HepG2 (cell line): ENCODE measurements at regions not wholly inside any gene's neighbourhood (a gene's known extent, or its start where the extent isn't known, plus 50 kb on each side); places are given as distances from the start of the nearest gene placed in this dataset.

ENCODE experiments used
- ATAC-seq: fragments of 200-7000 bp; cut with Tn5 transposase; 3 replicates; pipeline ENCODE4 v1.9.1; 2020; ENCODE audit warnings: mild to moderate bottlenecking, moderate library complexity
- BruUV-seq: library from RNA; stranded (reverse); fragments of 400-500 nt; replicated peaks from 2 replicates; lab custom pipeline; 2021; lab: Mats Ljungman, UMichigan
- CTCF ChIA-PET: fragments of 300-600 bp; formaldehyde crosslinking; extraction: SDS; loops from one replicate; lab custom pipeline; 2021; ENCODE audit warnings: low total read pairs, inconsistent platforms, low intra/inter-chr PET ratio; lab: Yijun Ruan, JAX
- POLR2A ChIA-PET: fragments of 350-600 bp; sonication (Branson Sonifier 250); formaldehyde crosslinking; loops from one replicate; lab custom pipeline; 2020; ENCODE audit warnings: antibody characterized with exemption, inconsistent platforms; lab: Yijun Ruan, JAX
- DNase-seq: peaks from one replicate; pipeline ENCODE4 v3.0.0-alpha.2; 2015; ENCODE audit warnings: low spot score
- FAIRE-seq: peaks from 3 replicates; lab custom pipeline; 2011; peaks lifted over from hg19 to GRCh38; lab: Jason Lieb, UNC
- H2AFZ ChIP-seq: one replicate; pipeline ENCODE4 v1.6.1; 2011; ENCODE audit warnings: low read length, inconsistent platforms
- H3K27ac ChIP-seq: fragments of 300-600 bp; 3 replicates; pipeline ENCODE4 v1.8.0; 2011; ENCODE audit warnings: mixed run types, mild to moderate bottlenecking, mixed read lengths, low read length, inconsistent platforms; ENCODE audit not compliant: insufficient read depth; ENCODE audit errors: extremely low read length
- H3K27me3 ChIP-seq, 2 experiments: fragments of 200-600 bp in 1 of 2; 2 replicates in 1 of 2; 3 replicates in 1 of 2; pipeline versions ENCODE4 v1.6.0 to v1.8.0; 2011; ENCODE audit warnings: low read length in 2 of 2, mild to moderate bottlenecking in 2 of 2, moderate library complexity in 2 of 2, inconsistent platforms in 1 of 2; ENCODE audit not compliant: insufficient read depth in 2 of 2, control insufficient read depth in 1 of 2
- H3K36me3 ChIP-seq, 2 experiments: fragments of 200-600 bp in 1 of 2; replicated peaks in 1 of 2; 2 replicates in 1 of 2; 3 replicates in 1 of 2; pipeline versions ENCODE4 v1.5.1 to v1.8.0; 2011; ENCODE audit warnings: low read length in 2 of 2, inconsistent platforms in 1 of 2; ENCODE audit not compliant: insufficient read depth in 2 of 2, control insufficient read depth in 1 of 2
- H3K4me1 ChIP-seq: 2 replicates; pipeline ENCODE4 v1.5.1; 2012; ENCODE audit warnings: low read length, inconsistent platforms; ENCODE audit not compliant: insufficient read depth
- H3K4me2 ChIP-seq: 2 replicates; pipeline ENCODE4 v1.6.0; 2011; ENCODE audit warnings: low read depth, low read length, inconsistent platforms
- H3K4me3 ChIP-seq, 3 experiments: fragments of 200-600 bp in 1 of 3; sonication (generic), shearing (Covaris generic) in 1 of 3; replicated peaks in 1 of 3; 2 replicates each; pipeline ENCODE4 v1.5.1; 2011 to 2016; ENCODE audit warnings: low read length in 3 of 3, inconsistent platforms in 2 of 3, low read depth in 2 of 3, mild to moderate bottlenecking in 2 of 3, control low read depth in 1 of 3, mixed read lengths in 1 of 3; ENCODE audit not compliant: insufficient read depth in 1 of 3
- H3K79me2 ChIP-seq: one replicate; pipeline ENCODE4 v1.6.1; 2011; ENCODE audit warnings: low read length, inconsistent platforms; ENCODE audit not compliant: insufficient read depth
- H3K9ac ChIP-seq: 2 replicates; pipeline ENCODE4 v1.6.0; 2011; ENCODE audit warnings: mild to moderate bottlenecking, low read depth, low read length, inconsistent platforms; ENCODE audit not compliant: insufficient read depth
- H3K9me3 ChIP-seq: 2 replicates; pipeline ENCODE4 v1.5.1; 2012; ENCODE audit warnings: mild to moderate bottlenecking, low read length
- H4K20me1 ChIP-seq: 2 replicates; pipeline ENCODE4 v1.6.0; 2011; ENCODE audit warnings: inconsistent platforms, mild to moderate bottlenecking, low read length, moderate library complexity; ENCODE audit not compliant: insufficient read depth
- AKAP8 ChIP-seq: sonication (generic); formaldehyde crosslinking; IDR thresholded peaks from 2 replicates; pipeline ENCODE4 v1.5.1; 2020; ENCODE audit warnings: mild to moderate bottlenecking, missing genetic modification reagents
- TGIF2 ChIP-seq: IDR thresholded peaks from 2 replicates; pipeline ENCODE4 v1.6.1; 2016; ENCODE audit warnings: control low read depth, missing compliant biosample characterization
- ZBTB37 ChIP-seq: sonication (generic); formaldehyde crosslinking; IDR thresholded peaks from 2 replicates; pipeline ENCODE4 v1.4.0; 2020; ENCODE audit warnings: mild to moderate bottlenecking, missing genetic modification reagents
- ZNF34 ChIP-seq: sonication (generic); formaldehyde crosslinking; IDR thresholded peaks from 2 replicates; pipeline ENCODE4 v1.4.0; 2020; ENCODE audit warnings: mild to moderate bottlenecking, missing genetic modification reagents, borderline replicate concordance
- ZNF362 ChIP-seq: sonication (generic); formaldehyde crosslinking; IDR thresholded peaks from 2 replicates; pipeline ENCODE4 v1.4.0; 2020; ENCODE audit warnings: missing genetic modification reagents, mild to moderate bottlenecking, borderline replicate concordance
- in situ Hi-C: cut with HindIII; loops from 2 replicates; pipeline ENCODE4 v1.10.0; 2017; ENCODE audit warnings: low pct_unique_long_range_greater_than_20kb; ENCODE audit not compliant: extremely low pct_ligation_motif_present
- intact Hi-C: fragments of 100-400 bp; cut with micrococcal nuclease; formaldehyde crosslinking; loops from one replicate; pipeline ENCODE4 v1.10.0; 2022; ENCODE audit not compliant: unreplicated experiment
- TF ChIP-seq, protein P1 (sequence below): sonication (generic); formaldehyde crosslinking; IDR thresholded peaks from 2 replicates; pipeline ENCODE4 v1.4.0; 2020; ENCODE audit warnings: missing genetic modification reagents, borderline replicate concordance
- TF ChIP-seq, protein P2 (sequence below): sonication (generic); formaldehyde crosslinking; IDR thresholded peaks from 2 replicates; pipeline ENCODE4 v1.9.0; 2022; ENCODE audit warnings: low read depth, missing genetic modification reagents

DNA sequence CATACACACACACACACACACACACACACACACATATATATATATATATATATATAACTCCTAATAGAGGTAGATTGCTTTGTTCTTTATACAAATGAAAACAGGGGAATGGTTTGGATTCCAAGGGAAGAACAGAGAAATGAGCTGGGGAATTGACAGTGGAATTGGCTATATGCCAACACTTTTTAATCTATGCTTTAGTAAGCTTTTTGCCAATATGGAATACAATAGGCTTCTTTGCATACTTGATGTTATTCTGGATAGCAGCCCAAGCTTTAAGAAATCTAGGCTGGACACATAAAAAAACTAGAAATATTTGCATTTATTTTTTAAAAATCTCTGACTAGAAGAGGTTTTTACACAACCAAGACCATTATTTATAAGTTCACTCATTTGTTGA, 334.2 kb upstream of the MDFIC2 start:
- H3K4me1 ChIP-seq, result no peaks in the 10 kb centered on the region
- intact Hi-C loops, result no loop called here
- no peak overlapping the region for H3K27ac ChIP-seq
- DNase-seq, result no peak
- no peaks in the 10 kb centered on the region for H3K36me3 ChIP-seq
- no peak overlapping the region for H3K9ac ChIP-seq
- TF ChIP-seq, protein P1, sequence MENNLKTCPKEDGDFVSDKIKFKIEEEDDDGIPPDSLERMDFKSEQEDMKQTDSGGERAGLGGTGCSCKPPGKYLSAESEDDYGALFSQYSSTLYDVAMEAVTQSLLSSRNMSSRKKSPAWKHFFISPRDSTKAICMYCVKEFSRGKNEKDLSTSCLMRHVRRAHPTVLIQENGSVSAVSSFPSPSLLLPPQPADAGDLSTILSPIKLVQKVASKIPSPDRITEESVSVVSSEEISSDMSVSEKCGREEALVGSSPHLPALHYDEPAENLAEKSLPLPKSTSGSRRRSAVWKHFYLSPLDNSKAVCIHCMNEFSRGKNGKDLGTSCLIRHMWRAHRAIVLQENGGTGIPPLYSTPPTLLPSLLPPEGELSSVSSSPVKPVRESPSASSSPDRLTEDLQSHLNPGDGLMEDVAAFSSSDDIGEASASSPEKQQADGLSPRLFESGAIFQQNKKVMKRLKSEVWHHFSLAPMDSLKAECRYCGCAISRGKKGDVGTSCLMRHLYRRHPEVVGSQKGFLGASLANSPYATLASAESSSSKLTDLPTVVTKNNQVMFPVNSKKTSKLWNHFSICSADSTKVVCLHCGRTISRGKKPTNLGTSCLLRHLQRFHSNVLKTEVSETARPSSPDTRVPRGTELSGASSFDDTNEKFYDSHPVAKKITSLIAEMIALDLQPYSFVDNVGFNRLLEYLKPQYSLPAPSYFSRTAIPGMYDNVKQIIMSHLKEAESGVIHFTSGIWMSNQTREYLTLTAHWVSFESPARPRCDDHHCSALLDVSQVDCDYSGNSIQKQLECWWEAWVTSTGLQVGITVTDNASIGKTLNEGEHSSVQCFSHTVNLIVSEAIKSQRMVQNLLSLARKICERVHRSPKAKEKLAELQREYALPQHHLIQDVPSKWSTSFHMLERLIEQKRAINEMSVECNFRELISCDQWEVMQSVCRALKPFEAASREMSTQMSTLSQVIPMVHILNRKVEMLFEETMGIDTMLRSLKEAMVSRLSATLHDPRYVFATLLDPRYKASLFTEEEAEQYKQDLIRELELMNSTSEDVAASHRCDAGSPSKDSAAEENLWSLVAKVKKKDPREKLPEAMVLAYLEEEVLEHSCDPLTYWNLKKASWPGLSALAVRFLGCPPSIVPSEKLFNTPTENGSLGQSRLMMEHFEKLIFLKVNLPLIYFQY, result no peak
- TF ChIP-seq ZNF34 (CRISPR knock-in tag), result no peak
- no peak for TF ChIP-seq TGIF2
- TF ChIP-seq AKAP8 (CRISPR knock-in tag), result no peak
- TF ChIP-seq, protein P2, sequence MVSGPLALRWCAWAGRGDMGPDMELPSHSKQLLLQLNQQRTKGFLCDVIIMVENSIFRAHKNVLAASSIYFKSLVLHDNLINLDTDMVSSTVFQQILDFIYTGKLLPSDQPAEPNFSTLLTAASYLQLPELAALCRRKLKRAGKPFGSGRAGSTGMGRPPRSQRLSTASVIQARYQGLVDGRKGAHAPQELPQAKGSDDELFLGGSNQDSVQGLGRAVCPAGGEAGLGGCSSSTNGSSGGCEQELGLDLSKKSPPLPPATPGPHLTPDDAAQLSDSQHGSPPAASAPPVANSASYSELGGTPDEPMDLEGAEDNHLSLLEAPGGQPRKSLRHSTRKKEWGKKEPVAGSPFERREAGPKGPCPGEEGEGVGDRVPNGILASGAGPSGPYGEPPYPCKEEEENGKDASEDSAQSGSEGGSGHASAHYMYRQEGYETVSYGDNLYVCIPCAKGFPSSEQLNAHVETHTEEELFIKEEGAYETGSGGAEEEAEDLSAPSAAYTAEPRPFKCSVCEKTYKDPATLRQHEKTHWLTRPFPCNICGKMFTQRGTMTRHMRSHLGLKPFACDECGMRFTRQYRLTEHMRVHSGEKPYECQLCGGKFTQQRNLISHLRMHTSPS (CRISPR knock-in tag), result no peak
- TF ChIP-seq ZNF362, result no peak
- no peak for TF ChIP-seq ZBTB37
- TF ChIP-seq, all 625 proteins: peak for 0
- Histone ChIP-seq H3K27me3 (no peaks in the 10 kb centered on the region), H3K79me2 (no peaks in the 10 kb centered on the region), H2AFZ (no peak overlapping the region), H3K4me2 (no peak overlapping the region), H3K4me3 (no peak overlapping the region), H3K9me3 (no peaks in the 10 kb centered on the region), H4K20me1 (no peaks in the 10 kb centered on the region)
- ChIA-PET CTCF (no interaction called here), POLR2A (no interaction called here)
- no peak for FAIRE-seq
- no peak for ATAC-seq
- no TSS peak for BruUV-seq
- in situ Hi-C loops, result no loop called here
